Lung (tissue), 11 donors: ENCODE measurements at regions not wholly inside any gene's neighbourhood (a gene's known extent, or its start where the extent isn't known, plus 50 kb on each side); places are given as distances from the start of the nearest gene placed in this dataset.

ENCODE experiments used
- ATAC-seq: fragments of 200-7000 bp; cut with Tn5 transposase; one replicate; pipeline ENCODE4 v1.9.1; 2020; ENCODE audit warnings: moderate number of reproducible peaks; ENCODE audit not compliant: insufficient read depth, low FRiP score
- DNase-seq, 3 donors: peaks; one replicate each; pipeline ENCODE4 v3.0.0-alpha.2; 2013 to 2017
- H3K27ac ChIP-seq, 2 donors: one replicate each; pipeline ENCODE4 v1.5.1; 2013; ENCODE audit warnings: mild to moderate bottlenecking in 2 of 2, moderate library complexity in 2 of 2, control low read depth in 1 of 2, inconsistent platforms in 1 of 2, low read depth in 1 of 2, low read length in 1 of 2
- H3K27me3 ChIP-seq, 3 donors: one replicate each; pipeline ENCODE4 v1.5.1; 2013; ENCODE audit warnings: low read length in 2 of 3; ENCODE audit not compliant: control insufficient read depth in 3 of 3, insufficient read depth in 3 of 3
- H3K36me3 ChIP-seq, 4 donors: one replicate each; pipeline ENCODE4 v1.5.1; 2013; ENCODE audit warnings: low read length in 4 of 4, mild to moderate bottlenecking in 1 of 4, moderate library complexity in 1 of 4; ENCODE audit not compliant: control insufficient read depth in 4 of 4, insufficient read depth in 4 of 4
- H3K4me1 ChIP-seq, 5 donors: one replicate each; pipeline ENCODE4 v1.5.1; 2013; ENCODE audit warnings: low read length in 5 of 5, mild to moderate bottlenecking in 2 of 5, moderate library complexity in 1 of 5; ENCODE audit not compliant: control insufficient read depth in 5 of 5, insufficient read depth in 5 of 5
- H3K4me3 ChIP-seq: one replicate; pipeline ENCODE4 v1.5.1; 2013; ENCODE audit warnings: mild to moderate bottlenecking, control low read depth, moderate library complexity
- H3K9ac ChIP-seq, 2 donors: one replicate each; pipeline ENCODE4 v1.5.1; 2013; ENCODE audit warnings: low read length in 2 of 2, control low read depth in 1 of 2; ENCODE audit not compliant: insufficient read depth in 1 of 2
- H3K9me3 ChIP-seq, 4 donors: one replicate each; pipeline ENCODE4 v1.5.1; 2013; ENCODE audit warnings: low read length in 3 of 4, mild to moderate bottlenecking in 1 of 4, moderate library complexity in 1 of 4; ENCODE audit not compliant: control insufficient read depth in 4 of 4, insufficient read depth in 3 of 4
- WGBS, 2 donors: extraction: QIAGEN DNeasy Blood & Tissue Kit; methylation state at CpG; one replicate each; pipeline ENCODE4 v1.1.7; 2013; 5-methylcytosine and 5-hydroxymethylcytosine counted together
- TF ChIP-seq, protein P1 (sequence below): IDR thresholded peaks from 2 replicates; pipeline ENCODE4 v1.5.1; 2012; ENCODE audit warnings: mild to moderate bottlenecking; ENCODE audit errors: control extremely low read depth, extremely low read depth
- donor health status: control.
- donor health status: control.
- donor health status: Bipolar disorder and iron deficiency.
- donor health status: healthy.
- donor health status: DM: yes; HTN: yes; CAD: no.

DNA sequence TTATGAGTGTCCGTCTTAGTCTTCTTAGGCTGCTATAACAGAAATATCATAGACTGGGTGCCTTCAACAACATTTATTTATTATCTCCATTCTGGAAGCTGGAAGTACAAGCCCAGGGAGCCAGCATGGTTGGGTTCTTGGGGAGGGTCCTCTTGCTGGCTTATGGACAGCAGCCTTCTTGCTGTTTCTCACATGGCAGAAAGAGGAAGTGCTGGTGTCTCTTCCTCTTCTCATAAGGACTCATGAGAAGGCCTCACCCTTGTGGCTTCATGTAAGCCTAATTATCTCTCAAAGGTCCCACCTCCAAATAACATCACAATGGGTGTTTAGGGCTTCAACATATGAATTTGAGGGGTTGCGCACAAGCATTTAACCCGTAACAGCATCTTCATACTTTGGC lies 207.0 kb upstream of the COX10 start:
- 96 to 98% methylated on average over 3 of the region's 3 CpGs for WGBS, 2 donors
- Histone ChIP-seq H3K36me3 (no peaks in the 10 kb centered on the region), H3K27ac (no peak overlapping the region), H3K4me1 (peaks cover 0 to 4% (median 0%) of the 10 kb centered on the region in 5 donors), H3K4me3 (no peak overlapping the region), H3K27me3 (no peaks in the 10 kb centered on the region), H3K9me3 (peaks cover 0 to 2% (median 0%) of the 10 kb centered on the region in 4 donors), H3K9ac (no peak overlapping the region)
- DNase-seq (no peak), ATAC-seq (no peak)
- TF ChIP-seq, protein P1, sequence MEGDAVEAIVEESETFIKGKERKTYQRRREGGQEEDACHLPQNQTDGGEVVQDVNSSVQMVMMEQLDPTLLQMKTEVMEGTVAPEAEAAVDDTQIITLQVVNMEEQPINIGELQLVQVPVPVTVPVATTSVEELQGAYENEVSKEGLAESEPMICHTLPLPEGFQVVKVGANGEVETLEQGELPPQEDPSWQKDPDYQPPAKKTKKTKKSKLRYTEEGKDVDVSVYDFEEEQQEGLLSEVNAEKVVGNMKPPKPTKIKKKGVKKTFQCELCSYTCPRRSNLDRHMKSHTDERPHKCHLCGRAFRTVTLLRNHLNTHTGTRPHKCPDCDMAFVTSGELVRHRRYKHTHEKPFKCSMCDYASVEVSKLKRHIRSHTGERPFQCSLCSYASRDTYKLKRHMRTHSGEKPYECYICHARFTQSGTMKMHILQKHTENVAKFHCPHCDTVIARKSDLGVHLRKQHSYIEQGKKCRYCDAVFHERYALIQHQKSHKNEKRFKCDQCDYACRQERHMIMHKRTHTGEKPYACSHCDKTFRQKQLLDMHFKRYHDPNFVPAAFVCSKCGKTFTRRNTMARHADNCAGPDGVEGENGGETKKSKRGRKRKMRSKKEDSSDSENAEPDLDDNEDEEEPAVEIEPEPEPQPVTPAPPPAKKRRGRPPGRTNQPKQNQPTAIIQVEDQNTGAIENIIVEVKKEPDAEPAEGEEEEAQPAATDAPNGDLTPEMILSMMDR, result no peak

DNA sequence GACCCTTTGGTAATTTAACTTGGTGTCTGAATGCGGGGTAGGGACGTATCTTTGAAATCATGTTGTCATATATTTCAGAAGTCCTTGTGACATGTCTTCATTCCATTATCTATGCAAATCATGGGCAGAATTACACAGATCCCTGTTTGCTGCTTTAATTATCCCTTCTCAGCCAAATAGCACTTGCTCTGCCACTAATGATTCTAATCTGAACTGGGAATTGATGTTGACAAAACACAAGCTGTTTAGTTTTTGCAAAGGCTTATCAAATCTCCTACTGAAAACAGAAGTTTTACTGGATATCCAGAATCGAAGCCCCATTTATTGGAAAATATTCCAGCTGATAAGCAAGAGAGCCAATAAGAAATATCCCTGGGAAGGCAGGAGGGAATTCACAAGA lies 205.9 kb upstream of the COX10 start:
- Histone ChIP-seq H3K36me3 (no peaks in the 10 kb centered on the region), H3K4me1 (peaks cover 0 to 4% (median 0%) of the 10 kb centered on the region in 5 donors), H3K4me3 (no peak overlapping the region), H3K9me3 (peaks cover 0 to 2% (median 0%) of the 10 kb centered on the region in 4 donors), H3K9ac (no peak overlapping the region), H3K27ac (no peak overlapping the region), H3K27me3 (no peaks in the 10 kb centered on the region)
- 83 to 85% methylated on average over 3 of the region's 3 CpGs for WGBS, 2 donors
- DNase-seq (no peak), ATAC-seq (no peak)
- TF ChIP-seq, protein P1, result no peak

DNA sequence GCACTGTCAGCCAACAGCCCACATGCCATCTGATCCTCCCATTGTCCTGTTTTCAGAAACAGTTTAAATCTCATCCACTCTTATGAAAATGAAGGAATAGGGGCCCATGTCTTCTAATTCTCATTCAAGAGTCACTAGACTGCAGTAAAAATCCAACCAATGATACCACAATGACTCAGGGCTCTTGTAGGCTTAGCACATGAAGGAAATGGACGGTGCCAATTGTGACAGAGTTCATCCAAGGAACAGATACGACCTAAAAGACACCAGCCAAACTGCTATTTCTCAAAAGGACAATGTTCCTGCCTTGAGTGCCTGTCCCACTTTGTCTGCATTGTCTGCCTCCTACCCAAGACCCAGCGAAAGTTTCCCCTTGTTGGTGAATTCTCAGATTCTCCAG lies 204.8 kb upstream of the COX10 start:
- TF ChIP-seq, protein P1, result no peak
- Histone ChIP-seq H3K36me3 (no peaks in the 10 kb centered on the region), H3K9ac (no peak overlapping the region), H3K4me3 (no peak overlapping the region), H3K4me1 (peaks cover 0 to 4% (median 0%) of the 10 kb centered on the region in 5 donors), H3K9me3 (peaks cover 0 to 2% (median 0%) of the 10 kb centered on the region in 4 donors), H3K27ac (no peak overlapping the region), H3K27me3 (no peaks in the 10 kb centered on the region)
- no peak for ATAC-seq
- 50 to 67% methylated on average over 3 of the region's 3 CpGs for WGBS, 2 donors
- no peak for DNase-seq

GRCh38 chr17:13865650-13866049 lies 203.7 kb upstream of the COX10 start:
- H3K4me3 ChIP-seq, result no peak overlapping the region
- H3K9ac ChIP-seq, result no peak overlapping the region
- DNase-seq (no peak), ATAC-seq (no peak)
- WGBS, 2 donors, result 60 to 64% methylated on average over 2 of the region's 2 CpGs
- peaks cover 0 to 4% (median 0%) of the 10 kb centered on the region in 4 donors for H3K9me3 ChIP-seq
- no peaks in the 10 kb centered on the region for H3K36me3 ChIP-seq
- H3K27ac ChIP-seq, result no peak overlapping the region
- no peaks in the 10 kb centered on the region for H3K27me3 ChIP-seq
- H3K4me1 ChIP-seq, result peaks cover 0 to 4% (median 0%) of the 10 kb centered on the region in 5 donors
- TF ChIP-seq, protein P1, result no peak
